Renal pelvis (tissue), 1 donor: ENCODE measurements at regions not wholly inside any gene's neighbourhood (a gene's known extent, or its start where the extent isn't known, plus 50 kb on each side); places are given as distances from the start of the nearest gene placed in this dataset.

Source experiments
- DNase-seq: peaks from one replicate; pipeline ENCODE4 v3.0.0-alpha.2; 2013

- DNase-seq: no peak
These were observed 177.3 kb upstream of the C9orf72 start for GRCh38 chr9:27750566-27750965.

GRCh38 chr9:27752069-27752468, 178.8 kb upstream of the C9orf72 start:
- no peak for DNase-seq

- DNase-seq: no peak
These were observed 182.6 kb upstream of the C9orf72 start for GRCh38 chr9:27755846-27756245.

- DNase-seq: no peak
These were observed 183.1 kb upstream of the C9orf72 start for GRCh38 chr9:27756418-27756817.

GRCh38 chr9:27763831-27764230, 190.6 kb upstream of the C9orf72 start:
- DNase-seq: no peak

GRCh38 chr9:27765266-27766072, 192.2 kb upstream of the C9orf72 start:
- no peak for DNase-seq

GRCh38 chr9:27766073-27766835, 193.0 kb upstream of the C9orf72 start:
- no peak for DNase-seq

- DNase-seq: no peak
These were observed 195.5 kb upstream of the C9orf72 start for GRCh38 chr9:27768781-27769180.

GRCh38 chr9:27770541-27770940, 197.3 kb upstream of the C9orf72 start:
- DNase-seq: no peak

GRCh38 chr9:27771803-27772545, 198.7 kb upstream of the C9orf72 start:
- DNase-seq: peak; percentile 40

- DNase-seq: no peak
These were observed 211.8 kb upstream of the C9orf72 start for GRCh38 chr9:27784847-27785713.

- DNase-seq: no peak
These were observed 212.4 kb upstream of the C9orf72 start for GRCh38 chr9:27785714-27786100.

- DNase-seq: no peak
These were observed 214.6 kb upstream of the C9orf72 start for GRCh38 chr9:27787891-27788290.

GRCh38 chr9:27791311-27791710, 218.0 kb upstream of the C9orf72 start:
- no peak for DNase-seq

- DNase-seq: no peak
These were observed 219.8 kb upstream of the C9orf72 start for GRCh38 chr9:27792971-27793689.

- DNase-seq: no peak
These were observed 226.0 kb upstream of the C9orf72 start for GRCh38 chr9:27799326-27799725.

GRCh38 chr9:27800159-27800558, 226.9 kb upstream of the C9orf72 start:
- DNase-seq: no peak

- DNase-seq: no peak
These were observed 227.6 kb upstream of the C9orf72 start for GRCh38 chr9:27800692-27801370.

GRCh38 chr9:27801545-27801944, 228.3 kb upstream of the C9orf72 start:
- no peak for DNase-seq

GRCh38 chr9:27802418-27802817, 229.1 kb upstream of the C9orf72 start:
- DNase-seq: no peak
